Mesenteric fat pad (tissue), 1 donor: ENCODE measurements at regions not wholly inside any gene's neighbourhood (a gene's known extent, or its start where the extent isn't known, plus 50 kb on each side); places are given as distances from the start of the nearest gene placed in this dataset.
A peak's percentile ranks its signal among the peaks of the same experiment; 100 is the strongest.
"Not testable (repeated sequence)": the region's sequence is repeated elsewhere in the genome, so short reads cannot be mapped to it uniquely, and the experiment has no call there.

ENCODE experiments used
- DNase-seq: peaks from one replicate; pipeline ENCODE4 v3.0.0-alpha.2; 2020; ENCODE audit warnings: low spot score
- donor health status: DM: yes; HTN: yes; CAD: no.

DNA sequence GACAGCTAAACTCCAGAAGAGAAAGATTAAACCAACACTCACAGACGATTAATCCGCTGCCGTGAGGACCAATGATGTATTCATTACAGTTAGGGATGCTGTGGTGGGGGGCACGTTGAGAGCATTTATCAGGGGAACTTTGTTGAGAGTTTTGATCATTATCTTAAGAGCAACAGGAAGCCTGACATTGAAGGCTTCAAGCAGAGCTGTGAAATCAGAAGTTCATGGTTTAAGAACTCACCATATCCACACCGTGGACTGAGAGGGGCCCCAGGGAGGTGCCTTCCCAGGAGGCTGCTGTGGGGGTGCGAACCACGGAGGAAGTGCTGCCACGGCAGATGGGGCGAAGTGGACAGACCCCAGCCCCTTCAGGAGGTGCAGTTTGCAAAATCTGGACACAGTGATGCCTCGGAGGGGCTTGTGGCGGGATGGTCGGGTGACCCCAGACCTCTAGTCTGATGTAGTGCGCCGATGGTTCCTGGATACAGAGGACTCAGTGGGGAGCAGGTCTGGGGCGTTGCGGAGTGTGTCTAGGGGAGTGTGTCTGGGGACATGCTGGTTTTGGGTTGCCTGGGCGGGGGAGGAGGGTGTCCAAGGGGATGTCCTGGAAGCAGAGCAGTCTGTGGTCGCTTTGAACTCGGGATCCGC, 73.0 kb downstream of the DIO3 start:
- no peak for DNase-seq

DNA sequence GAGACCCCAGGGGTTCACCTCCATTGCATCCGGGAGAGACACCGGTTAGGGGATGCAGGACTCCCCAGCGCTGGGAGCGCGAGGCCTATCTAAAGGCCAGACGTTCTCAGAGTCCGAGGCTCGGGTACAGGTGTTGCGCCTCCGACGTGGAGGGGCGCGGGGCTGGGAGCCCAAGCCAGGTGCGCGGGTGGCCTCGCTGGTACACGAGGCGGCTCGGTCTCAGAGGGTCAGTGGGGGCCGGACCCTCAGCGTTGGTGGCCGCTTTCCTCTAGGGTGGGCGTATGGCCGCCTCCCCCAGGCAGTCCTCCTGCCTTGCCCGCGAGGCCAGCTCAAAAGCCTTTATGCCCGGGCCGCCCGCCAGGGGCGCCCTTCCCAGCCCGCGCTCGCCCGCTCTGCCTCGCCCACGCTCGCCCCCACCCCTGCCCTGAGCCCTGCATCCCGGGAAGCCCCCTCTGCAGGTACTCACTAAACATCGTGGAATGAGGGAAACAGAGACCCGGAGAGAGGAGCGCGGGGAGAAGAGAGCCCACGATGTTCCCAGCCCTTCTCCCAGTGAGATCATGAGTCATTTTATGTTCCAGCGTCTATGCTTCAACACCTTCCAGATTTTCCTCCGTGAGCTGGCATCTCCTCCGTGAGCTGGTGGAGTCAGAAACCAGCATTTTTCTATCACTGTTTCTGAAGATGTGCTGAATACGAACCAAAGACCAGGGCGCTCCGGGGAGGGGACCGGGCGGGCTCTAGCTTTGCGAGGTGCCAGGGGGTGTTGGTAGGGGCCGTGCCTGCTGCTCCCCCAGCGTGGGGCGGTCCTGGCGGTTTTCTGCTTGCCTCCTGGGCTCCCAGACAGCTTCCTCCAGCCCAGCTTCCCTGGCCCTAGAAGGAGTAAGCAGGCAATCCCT, 73.8 kb downstream of the DIO3 start:
- DNase-seq, result no peak

DNA sequence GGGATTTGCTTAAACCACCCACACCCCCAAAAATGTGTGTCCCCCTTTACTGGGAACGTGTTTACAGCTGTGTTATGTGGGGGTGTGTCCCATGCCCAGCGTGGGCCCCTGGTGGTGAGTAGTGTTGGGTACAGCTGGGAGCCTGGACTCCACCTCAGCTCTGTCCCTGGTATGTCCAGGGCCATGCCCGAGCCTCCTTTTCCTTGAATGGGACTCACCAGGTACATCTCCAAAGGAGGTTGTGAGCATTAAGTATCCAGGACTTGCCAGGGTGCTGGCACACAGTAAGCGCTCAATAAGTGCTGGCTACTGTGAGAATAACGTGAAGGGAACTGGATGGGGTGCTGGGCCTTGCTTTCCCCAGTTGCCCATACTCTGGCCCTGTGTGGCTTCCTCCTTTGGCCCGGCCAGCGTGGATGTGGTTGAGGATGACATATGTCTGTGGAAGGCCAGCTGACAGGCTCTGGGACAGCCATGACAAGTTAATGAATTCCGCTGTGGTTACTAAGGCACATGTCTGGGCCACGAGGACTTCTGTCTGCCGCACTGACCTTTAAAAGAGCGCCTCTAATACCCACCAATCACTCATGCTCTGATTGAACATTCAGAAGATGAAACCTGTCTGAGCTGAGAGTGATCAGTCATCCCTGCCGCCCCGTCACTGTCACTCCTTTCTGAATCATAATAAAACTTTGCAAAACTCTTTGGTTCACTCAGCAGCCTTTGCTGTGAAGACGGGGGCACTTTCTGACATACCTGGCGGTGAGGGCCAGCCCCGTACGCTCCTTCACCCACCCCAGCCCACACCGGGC, 74.7 kb downstream of the DIO3 start:
- no peak for DNase-seq

DNA sequence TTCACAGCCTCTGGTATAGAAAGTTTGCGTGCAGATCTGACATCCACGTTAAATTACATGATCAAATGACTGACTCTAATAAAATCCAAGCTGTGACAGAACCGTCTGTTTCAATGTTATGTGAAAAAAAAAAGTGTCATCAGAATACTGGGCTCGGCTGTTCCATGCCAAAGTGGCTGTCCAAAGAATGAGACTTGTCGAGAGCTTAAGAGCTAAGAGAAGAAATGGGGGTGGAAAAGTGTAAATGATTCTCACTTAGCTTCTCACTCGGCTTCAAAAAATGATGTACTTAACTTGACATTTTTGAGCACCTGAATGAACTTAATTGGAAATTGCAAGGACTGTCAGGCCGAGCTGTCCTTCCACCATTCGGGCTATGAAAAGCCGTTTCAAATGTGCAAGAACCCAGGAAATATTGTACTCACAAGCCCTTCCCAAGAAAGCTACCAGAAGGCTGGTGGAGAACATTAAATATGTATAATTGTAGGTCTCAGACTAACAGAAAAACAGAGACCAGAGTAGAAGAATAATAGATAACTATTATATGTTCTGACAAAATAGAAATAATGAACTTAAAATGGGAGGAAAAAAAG, 78.0 kb downstream of the DIO3 start:
- no peak for DNase-seq

DNA sequence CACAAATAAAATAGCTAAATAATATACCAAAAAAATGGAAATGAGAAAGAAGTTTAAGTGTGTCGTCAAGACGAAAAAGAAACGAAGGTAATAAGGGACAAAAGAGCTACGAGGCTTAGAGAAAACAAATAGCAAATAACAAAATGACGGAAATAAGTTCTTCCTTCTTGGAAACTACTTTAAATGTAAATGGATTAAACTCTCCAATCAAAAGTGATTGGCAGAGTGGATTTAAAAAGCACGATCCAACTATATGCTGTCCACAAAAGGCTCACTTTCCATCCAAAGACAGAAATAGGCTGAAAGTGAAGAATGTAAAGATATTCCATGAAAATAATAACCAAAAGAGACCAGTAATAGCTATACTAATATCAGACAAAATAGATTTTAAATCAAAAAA, 82.4 kb downstream of the DIO3 start:
- DNase-seq, result no peak

DNA sequence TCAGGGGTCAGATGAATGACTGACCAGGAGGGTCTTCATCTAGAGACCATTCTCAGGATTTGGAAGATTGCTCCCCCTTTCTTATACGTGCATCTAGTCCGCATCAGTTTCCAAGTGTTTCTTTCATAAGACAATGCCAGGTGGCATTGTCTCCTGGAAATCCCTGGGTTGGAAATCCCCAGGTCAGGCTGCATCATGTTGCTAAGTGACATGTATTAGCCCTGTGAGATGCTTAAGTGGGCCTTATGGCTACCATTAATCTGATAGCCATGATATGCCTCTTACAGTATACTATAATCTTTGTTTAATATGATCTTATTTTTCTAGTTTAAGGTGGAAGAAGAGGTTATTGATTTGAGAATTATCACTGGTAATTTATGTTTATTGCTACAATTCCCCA, 92.8 kb downstream of the DIO3 start:
- no peak for DNase-seq

DNA sequence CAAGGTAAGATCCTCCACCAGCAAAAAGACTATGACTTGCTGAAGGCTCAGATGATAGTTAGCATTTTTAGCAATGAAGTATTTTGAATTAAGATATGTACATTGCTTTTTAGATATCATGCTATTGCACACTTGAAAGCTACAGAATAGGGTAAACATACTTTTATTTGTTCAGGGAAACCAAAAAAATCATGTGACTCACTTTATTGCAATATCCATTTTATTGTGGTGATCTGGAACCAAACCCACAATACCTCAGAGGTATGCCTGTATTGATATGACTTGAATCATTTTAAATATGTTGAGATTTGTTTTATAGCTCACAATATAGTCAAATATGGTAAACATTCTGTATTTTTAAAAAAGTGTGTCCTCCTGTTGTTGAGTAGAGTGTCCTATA, 96.1 kb downstream of the DIO3 start:
- DNase-seq, result no peak

DNA sequence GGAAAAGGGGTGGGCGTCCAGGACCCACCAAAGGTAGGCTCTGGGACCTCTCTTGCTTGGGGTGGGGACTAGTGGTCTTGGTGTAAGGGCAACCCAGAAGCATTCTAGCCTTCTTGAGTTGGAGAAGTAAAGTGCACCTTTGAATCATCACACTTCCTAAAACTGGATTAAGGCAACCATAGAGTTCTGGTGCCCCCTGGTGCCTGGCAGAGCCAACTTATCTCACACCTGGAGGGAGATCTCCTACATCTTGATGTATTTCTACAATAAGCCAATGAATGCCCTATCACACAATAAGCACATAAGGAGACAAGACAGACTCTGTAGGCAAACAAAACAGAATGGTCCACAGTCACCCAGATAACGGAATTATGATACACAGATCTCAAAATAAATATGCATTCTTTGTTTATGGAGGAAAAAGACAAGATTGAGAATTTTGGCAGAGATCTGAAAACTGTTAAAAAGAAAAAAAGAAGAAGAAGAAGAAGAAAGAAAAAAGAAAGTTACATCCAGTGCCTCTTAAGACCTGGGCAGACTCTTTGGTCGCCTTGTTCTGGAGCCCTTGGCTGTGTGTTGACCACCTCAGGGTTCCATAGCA, 95.9 kb upstream of the PPP2R5C start:
- no peak for DNase-seq

DNA sequence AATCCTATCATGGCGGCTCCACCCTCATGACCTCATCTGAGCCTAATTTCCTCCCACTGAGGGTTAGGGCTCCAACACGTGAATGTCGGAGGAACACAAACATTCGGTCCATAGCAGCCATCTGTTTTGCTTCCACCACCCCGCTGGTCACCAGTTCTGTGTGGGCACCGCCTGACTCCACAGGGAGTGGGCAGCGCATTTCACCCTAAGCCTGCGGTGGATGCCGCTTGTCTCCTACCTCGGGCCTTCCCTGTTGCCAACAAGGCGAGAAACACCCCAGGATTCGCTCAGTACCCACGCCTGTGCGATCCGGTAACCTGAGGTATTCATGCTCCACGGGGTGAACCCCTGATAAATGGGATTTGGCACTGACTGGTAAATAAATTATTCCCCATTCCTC, 95.2 kb upstream of the PPP2R5C start:
- DNase-seq, result no peak

DNA sequence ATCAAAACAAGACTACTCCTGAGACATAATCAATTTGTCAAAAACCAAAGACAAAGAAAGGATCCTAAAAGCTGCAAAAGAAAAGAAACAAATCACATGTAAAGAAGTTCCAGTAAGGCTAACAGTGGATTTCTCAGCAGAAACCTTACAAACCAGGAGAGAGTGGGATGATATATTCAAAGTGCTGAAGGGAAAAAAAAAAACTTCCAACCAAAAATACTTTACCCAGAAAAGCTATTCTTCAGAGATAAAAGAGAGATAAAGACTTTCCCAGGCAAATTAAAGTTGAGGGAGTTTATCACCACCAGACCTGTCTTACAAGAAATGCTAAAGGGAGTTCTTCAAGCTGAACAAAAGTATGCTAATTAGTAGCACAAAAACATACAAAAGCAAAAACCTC, 91.9 kb upstream of the PPP2R5C start:
- no peak for DNase-seq

DNA sequence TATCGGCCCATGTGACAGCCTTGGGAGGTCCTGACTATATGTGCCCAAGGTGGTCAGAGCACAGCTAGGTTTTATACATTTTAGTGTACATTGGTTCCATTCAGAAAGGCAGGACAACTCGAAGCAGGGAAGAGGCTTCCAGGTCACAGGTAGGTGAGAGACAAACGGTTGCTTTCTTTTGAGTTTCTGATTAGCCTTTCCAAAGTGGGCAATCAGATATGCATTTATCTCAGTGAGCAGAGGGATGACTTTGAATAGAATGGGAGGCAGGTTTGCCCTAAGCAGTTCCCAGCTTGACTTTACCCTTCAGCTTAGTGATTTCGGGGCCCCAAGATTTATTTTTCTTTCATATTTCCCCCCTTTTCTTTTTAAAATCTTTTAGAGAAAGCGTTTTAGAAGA, 87.6 kb upstream of the PPP2R5C start:
- no peak for DNase-seq

DNA sequence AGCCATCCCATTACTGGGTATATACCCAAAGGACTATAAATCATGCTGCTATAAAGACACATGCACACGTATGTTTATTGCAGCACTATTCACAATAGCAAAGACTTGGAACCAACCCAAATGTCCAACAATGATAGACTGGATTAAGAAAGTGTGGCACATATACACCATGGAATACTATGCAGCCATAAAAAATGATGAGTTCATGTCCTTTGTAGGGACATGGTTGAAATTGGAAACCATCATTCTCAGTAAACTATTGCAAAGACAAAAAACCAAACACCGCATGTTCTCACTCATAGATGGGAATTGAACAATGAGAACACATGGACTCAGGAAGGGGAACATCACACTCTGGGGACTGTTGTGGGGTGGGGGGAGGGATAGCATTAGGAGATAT, 85.7 kb upstream of the PPP2R5C start:
- DNase-seq, result not testable (repeated sequence)

DNA sequence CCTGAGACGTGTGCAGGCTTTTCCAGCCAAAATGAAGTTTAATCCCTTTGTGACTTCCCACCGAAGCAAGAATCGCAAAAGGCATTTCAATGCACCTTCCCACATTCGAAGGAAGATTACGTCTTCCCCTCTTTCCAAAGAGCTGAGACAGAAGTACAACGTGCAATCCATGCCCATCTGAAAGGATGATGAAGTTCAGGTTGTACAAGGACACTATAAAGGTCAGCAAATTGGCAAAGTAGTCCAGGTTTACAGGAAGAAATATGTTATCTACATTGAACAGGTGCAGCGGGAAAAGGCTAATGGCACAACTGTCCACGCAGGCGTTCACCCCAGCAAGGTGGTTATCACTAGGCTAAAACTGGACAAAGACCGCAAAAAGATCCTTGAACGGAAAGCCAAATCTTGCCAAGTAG, 83.6 kb upstream of the PPP2R5C start:
- not testable (repeated sequence) for DNase-seq

DNA sequence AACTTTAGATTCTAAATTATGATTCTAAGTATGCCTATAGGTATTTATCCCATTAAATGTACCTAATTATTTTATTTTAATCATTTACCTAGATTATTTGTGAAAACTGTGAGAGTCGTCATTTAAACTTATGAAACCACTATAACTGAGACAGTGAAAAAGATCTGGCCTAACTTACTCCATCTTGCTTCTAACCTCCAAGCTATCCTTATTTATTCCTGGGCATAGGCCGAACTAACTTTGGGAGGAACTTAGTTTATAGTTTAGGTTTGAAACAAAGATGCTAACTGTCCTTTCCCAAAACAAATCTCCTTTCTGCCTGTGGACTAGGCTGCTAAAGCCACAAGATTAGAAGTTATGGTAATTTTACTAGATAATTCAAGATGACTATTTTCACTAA, 79.7 kb upstream of the PPP2R5C start:
- no peak for DNase-seq

DNA sequence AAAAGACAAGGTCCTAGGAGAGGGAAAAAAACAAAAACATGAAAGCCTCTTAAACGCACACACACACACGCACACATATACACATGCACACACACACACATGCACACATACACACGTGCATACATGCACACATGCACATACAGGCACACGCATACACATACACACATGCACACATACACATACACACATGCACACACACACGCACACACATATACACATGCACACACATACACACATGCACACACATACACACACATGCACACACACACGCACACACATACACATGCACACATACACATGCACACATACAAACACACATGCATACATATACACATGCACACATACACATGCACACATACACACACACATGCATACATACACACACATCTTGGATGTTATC, 78.1 kb upstream of the PPP2R5C start:
- no peak for DNase-seq

DNA sequence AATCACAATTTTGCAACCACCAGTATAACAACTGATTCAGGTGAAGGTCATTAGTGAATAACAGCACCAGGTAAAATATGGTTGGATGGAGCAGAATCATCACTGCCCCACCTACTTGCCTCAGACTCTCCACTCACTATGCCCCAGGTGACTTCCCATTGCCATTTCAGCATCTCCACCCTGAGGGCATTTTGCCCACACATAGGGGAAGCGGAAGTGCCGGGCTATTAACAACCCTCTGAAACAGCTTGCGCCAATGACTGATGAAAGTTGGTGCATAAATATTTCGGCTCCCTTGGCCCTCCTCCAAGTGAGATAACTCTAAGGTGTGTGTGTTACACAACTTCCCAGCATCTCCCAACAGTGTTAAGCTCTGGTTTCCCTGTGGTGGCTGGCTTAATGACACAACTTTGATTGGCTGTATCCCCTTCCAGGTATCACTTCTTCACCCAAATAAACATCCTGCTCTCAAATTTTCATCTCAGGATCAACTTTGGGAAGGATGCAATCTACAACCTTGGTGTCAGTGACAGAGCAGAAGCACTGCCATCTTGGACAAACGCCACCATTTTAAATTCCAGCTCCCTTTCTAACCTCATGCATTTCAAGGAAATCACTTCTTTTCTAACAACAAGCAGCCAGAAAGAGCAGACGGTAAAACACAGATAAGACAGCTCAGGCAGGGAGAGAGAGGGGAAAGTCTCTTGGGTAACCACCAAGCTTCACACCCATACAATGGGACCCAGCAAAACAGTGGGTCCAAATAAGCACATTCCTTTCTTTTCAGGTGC, 73.6 kb upstream of the PPP2R5C start:
- peak; percentile 30 for DNase-seq

DNA sequence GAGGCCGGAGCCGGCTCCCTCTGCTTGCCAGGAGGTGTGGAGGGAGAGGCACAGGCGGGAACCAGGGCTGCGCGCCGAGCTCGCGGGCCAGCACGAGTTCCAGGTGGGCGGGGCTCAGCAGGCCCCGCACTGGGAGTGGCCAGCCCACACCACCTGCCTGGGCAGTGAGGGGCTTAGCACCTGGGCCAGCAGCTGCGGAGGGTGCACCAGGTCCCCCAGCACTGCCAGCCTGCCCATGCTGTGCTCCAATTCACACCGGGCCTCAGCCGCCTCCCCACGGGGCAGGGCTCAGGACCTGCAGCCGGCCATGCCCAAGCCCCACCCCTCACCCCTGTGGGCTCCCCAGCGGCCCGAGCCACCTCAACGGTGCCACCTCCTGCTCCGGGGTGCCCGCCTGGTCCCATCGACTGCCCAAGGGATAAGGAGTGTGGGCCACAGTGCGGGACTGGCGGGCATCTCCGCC, 72.4 kb upstream of the PPP2R5C start:
- DNase-seq, result peak; percentile 75

DNA sequence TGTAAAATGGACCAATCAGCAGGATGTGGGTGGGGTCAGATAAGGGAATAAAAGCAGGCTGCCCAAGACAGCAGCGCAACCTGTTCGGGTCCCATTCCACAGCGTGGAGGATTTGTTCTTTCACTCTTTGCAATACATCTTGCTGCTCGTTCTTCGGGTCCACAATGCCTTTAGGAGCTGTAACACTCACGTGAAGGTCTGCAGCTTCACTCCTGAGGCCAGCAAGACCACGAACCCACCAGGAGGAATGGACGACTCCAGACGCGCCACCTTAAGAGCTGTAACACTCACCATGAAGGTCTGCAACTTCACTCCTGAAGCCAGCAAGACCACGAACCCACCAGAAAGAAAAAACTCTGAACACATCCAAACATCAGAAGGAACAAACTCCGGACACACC, 71.5 kb upstream of the PPP2R5C start:
- DNase-seq, result peak; percentile 57

DNA sequence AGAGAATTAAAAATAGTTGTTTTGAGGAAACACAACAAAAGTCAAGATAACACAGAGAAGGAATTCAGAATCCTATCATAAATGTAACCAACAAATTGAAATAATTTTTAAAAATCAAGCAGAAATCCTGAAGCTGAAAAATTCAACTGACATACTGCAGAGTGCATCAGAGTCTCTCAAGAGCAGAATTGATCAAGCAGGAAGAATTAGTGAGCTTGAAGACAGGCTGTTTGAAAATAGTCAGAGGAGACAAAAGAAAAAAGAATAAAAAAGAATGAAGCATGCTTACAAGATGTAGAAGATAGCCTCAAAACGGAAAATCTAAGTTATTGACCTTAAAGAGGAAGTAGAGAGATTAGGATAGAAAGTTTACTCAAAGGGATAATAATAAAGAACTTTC, 65.8 kb upstream of the PPP2R5C start:
- DNase-seq, result no peak

DNA sequence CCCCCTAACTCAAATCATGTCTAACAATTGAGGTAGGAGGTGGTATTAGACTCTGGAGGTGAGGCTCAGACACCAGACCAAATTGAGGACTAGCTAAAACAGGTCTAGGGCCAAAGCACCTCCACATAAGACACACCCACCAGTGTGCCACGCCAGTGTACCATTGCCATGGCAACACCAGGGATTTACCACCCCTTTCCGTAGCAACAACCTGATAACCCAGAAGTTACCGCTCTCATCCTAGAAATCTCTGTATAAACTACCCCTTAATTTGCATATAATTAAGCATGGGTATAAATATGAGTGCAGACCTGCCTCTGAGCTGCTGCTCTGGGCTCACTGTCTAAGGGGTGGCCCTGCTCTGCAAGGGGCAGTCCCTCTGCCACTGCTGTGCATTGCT, 57.4 kb upstream of the PPP2R5C start:
- peak; percentile 39 for DNase-seq
